GM23248 (cell line): ENCODE measurements at regions not wholly inside any gene's neighbourhood (a gene's known extent, or its start where the extent isn't known, plus 50 kb on each side); places are given as distances from the start of the nearest gene placed in this dataset.

Source experiments
- DNase-seq: peaks from one replicate; pipeline ENCODE4 v3.0.0-alpha.2; 2015
- H2AFZ ChIP-seq: fragments of 200-600 bp; sonication (generic); 2 replicates; pipeline ENCODE4 v1.6.1; 2016; ENCODE audit warnings: antibody characterized with exemption
- H3F3A ChIP-seq: fragments of 200-600 bp; sonication (generic); 2 replicates; pipeline ENCODE4 v1.6.1; 2016; ENCODE audit warnings: mild to moderate bottlenecking, antibody characterized with exemption, mixed run types; ENCODE audit not compliant: insufficient read depth
- H3K27ac ChIP-seq: fragments of 200-600 bp; sonication (generic); 2 replicates; pipeline ENCODE4 v1.5.1; 2016; ENCODE audit warnings: mild to moderate bottlenecking
- H3K27me3 ChIP-seq: fragments of 200-600 bp; sonication (generic); replicated peaks from 2 replicates; pipeline ENCODE4 v1.6.1; 2016; ENCODE audit warnings: mild to moderate bottlenecking; ENCODE audit not compliant: insufficient read depth
- H3K36me3 ChIP-seq: fragments of 200-600 bp; sonication (generic); 2 replicates; pipeline ENCODE4 v1.6.1; 2016; ENCODE audit warnings: low read depth, mild to moderate bottlenecking
- H3K4me1 ChIP-seq: fragments of 200-600 bp; sonication (generic); 2 replicates; pipeline ENCODE4 v1.6.1; 2016; ENCODE audit warnings: mild to moderate bottlenecking; ENCODE audit not compliant: insufficient read depth
- H3K4me2 ChIP-seq: fragments of 200-600 bp; sonication (generic); one replicate; pipeline ENCODE4 v1.6.1; 2016; ENCODE audit warnings: mild to moderate bottlenecking; ENCODE audit not compliant: unreplicated experiment
- H3K4me3 ChIP-seq: fragments of 200-600 bp; sonication (generic); 2 replicates; pipeline ENCODE4 v1.5.1; 2016; ENCODE audit warnings: mild to moderate bottlenecking
- H3K79me2 ChIP-seq: fragments of 200-600 bp; sonication (generic); 2 replicates; pipeline ENCODE4 v1.6.1; 2016; ENCODE audit warnings: mild to moderate bottlenecking; ENCODE audit not compliant: insufficient read depth
- H3K9ac ChIP-seq: fragments of 200-600 bp; sonication (generic); 2 replicates; pipeline ENCODE4 v1.6.1; 2016; ENCODE audit warnings: mild to moderate bottlenecking
- H3K9me2 ChIP-seq: fragments of 200-600 bp; sonication (generic); 2 replicates; pipeline ENCODE4 v1.6.1; 2016; ENCODE audit warnings: mixed run types, mild to moderate bottlenecking, moderate library complexity; ENCODE audit not compliant: insufficient read depth
- H3K9me3 ChIP-seq: fragments of 200-600 bp; sonication (generic); one replicate; pipeline ENCODE4 v1.6.1; 2017; ENCODE audit warnings: low read depth
- H4K20me1 ChIP-seq: fragments of 200-600 bp; sonication (generic); 2 replicates; pipeline ENCODE4 v1.6.0; 2016; ENCODE audit not compliant: insufficient read depth
- EZH2 ChIP-seq: fragments of 200-600 bp; sonication (generic); IDR thresholded peaks from 2 replicates; pipeline ENCODE4 v1.6.1; 2018; ENCODE audit warnings: antibody characterized with exemption, mild to moderate bottlenecking; ENCODE audit not compliant: insufficient read depth, poor library complexity, severe bottlenecking
- EZH2phosphoT487 ChIP-seq: fragments of 200-600 bp; sonication (generic); IDR thresholded peaks from 2 replicates; pipeline ENCODE4 v1.6.1; 2018; ENCODE audit warnings: antibody characterized with exemption, moderate library complexity, mild to moderate bottlenecking, low read depth; ENCODE audit not compliant: insufficient read depth
- WGBS, 2 experiments: methylation state at CpG; one replicate each; pipeline ENCODE4 v1.1.6; 2015 to 2017; ENCODE audit warnings: low lambda C conversion rate in 2 of 2, low coverage in 1 of 2; ENCODE audit errors: missing lambda C conversion rate in 2 of 2; 5-methylcytosine and 5-hydroxymethylcytosine counted together
- in situ Hi-C: fragments of 300-500 bp; cut with MboI; formaldehyde crosslinking; loops from 2 replicates; pipeline ENCODE4 v1.15.0; 2020

DNA sequence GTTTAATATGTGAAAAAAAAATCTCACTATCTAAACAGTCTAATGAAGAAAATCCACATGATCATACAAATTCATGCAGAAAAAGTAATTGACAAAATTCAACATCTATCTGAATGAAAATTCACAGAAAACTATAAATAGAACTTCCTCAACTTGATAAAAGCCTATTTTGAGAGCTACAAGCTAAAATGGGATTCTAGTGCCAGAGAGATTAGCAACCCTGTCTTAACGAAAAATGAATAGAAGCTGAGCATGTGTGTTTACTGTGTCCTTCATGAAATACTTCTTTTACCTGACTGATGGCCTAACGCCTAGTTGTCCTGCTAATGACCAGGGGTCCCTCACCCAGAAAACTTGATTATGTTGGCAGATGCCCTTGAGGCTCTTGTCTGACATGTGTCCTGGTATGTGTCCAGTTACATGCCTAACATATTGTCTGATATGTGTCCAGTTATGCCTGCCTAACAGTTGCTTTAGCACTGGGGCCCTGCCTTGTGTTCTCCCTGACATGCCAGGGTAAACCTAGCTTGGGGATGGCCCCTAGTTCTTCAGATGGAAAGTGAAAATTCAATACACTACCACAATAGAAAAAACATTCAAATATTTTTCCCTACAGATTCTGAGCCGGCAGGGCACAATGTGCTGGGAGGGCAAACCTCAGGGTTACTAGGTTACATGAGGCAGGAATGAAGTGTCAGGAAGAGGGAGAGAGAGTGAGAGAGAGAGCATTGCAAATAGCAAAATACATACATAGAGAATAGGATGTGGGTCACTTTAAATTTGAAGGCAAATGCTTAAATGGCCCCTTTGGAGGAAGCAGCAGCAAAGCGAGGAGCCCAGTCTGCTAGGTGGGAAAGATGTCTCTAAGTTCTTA, 834.0 kb downstream of the CDH11 start:
- Histone ChIP-seq H3K9me2 (no peaks in the 10 kb centered on the region), H3K79me2 (no peaks in the 10 kb centered on the region), H3K27me3 (no peaks in the 10 kb centered on the region), H3K4me1 (no peaks in the 10 kb centered on the region), H2AFZ (no peak overlapping the region), H4K20me1 (no peaks in the 10 kb centered on the region), H3K4me3 (no peak overlapping the region), H3K9me3 (no peaks in the 10 kb centered on the region), H3K4me2 (no peak overlapping the region), H3K9ac (no peak overlapping the region), H3K27ac (no peak overlapping the region), H3F3A (no peaks in the 10 kb centered on the region), H3K36me3 (no peaks in the 10 kb centered on the region)
- DNase-seq: no peak
- WGBS, 2 experiments: 59 to 63% methylated on average over 4 of the region's 4 CpGs
- TF ChIP-seq EZH2 (no peak), EZH2phosphoT487 (no peak)
- in situ Hi-C loops: no loop called here

DNA sequence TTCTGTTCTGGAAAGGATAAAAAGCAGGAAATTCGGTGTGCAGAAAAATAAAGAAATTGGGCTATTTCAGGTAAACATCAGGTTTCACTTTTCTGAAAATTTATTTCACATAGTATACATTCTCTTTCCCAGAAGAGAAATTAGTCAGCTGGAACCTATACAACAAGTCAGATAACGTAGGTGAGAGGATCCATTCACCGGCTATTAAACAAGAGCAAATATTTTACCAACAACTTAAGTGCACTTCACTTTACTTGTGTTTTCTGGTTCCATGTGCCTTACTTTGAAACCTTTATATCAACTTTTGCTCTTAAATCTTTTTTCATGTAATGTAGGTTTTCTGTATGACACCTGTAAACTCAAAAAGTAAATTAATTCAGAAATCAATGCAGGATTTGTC, 839.7 kb downstream of the CDH11 start:
- no peaks in the 10 kb centered on the region for H3K9me2 ChIP-seq
- H3K4me1 ChIP-seq: no peaks in the 10 kb centered on the region
- H3K27ac ChIP-seq: no peak overlapping the region
- no peaks in the 10 kb centered on the region for H3K27me3 ChIP-seq
- no peak for DNase-seq
- TF ChIP-seq EZH2: no peak
- no peak for TF ChIP-seq EZH2phosphoT487
- H3K9me3 ChIP-seq: no peaks in the 10 kb centered on the region
- no peaks in the 10 kb centered on the region for H3K79me2 ChIP-seq
- H3F3A ChIP-seq: no peaks in the 10 kb centered on the region
- 68 to 79% methylated on average over 3 of the region's 3 CpGs for WGBS, 2 experiments
- in situ Hi-C loops: no loop called here
- H3K4me2 ChIP-seq: no peak overlapping the region
- no peaks in the 10 kb centered on the region for H3K36me3 ChIP-seq
- no peak overlapping the region for H3K9ac ChIP-seq
- H2AFZ ChIP-seq: no peak overlapping the region
- no peak overlapping the region for H3K4me3 ChIP-seq
- no peaks in the 10 kb centered on the region for H4K20me1 ChIP-seq

GRCh38 chr16:64280317-64280716, 841.5 kb downstream of the CDH11 start:
- Histone ChIP-seq H3F3A (no peaks in the 10 kb centered on the region), H3K9me3 (no peaks in the 10 kb centered on the region), H3K27me3 (no peaks in the 10 kb centered on the region), H2AFZ (no peak overlapping the region), H3K9ac (no peak overlapping the region), H3K27ac (no peak overlapping the region), H3K4me2 (no peak overlapping the region), H3K4me3 (no peak overlapping the region), H4K20me1 (no peaks in the 10 kb centered on the region), H3K79me2 (no peaks in the 10 kb centered on the region), H3K36me3 (no peaks in the 10 kb centered on the region), H3K4me1 (no peaks in the 10 kb centered on the region), H3K9me2 (no peaks in the 10 kb centered on the region)
- TF ChIP-seq EZH2: no peak
- in situ Hi-C loops: no loop called here
- 77 to 82% methylated on average over 9 of the region's 9 CpGs for WGBS, 2 experiments
- no peak for DNase-seq

DNA sequence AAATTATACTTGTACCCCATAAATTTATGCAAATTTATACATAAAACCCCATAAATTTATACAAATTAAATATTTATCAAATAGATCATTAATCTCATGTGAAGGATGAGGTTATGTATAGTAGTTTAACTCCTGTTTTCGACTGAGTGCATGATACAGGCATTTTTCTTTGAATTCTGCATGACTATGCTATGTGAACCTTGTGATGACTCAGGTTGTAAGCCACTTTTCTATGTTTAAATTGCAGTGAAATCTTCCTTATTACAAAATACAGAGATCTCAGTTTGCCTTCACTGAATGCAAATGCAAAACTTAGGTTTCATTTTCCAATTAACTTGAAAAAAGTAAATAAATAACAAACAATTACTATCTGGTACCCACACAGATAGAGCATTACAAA, 843.7 kb downstream of the CDH11 start:
- WGBS, 2 experiments: 54 to 67% methylated on average over 1 of the region's 1 CpG

More for the DNA sequence above, 843.7 kb downstream of the CDH11 start:
- H3F3A ChIP-seq: no peaks in the 10 kb centered on the region
- no peaks in the 10 kb centered on the region for H3K36me3 ChIP-seq
- H3K27ac ChIP-seq: no peak overlapping the region
- no peak overlapping the region for H3K9ac ChIP-seq
- peak; percentile 68 for DNase-seq
- no peaks in the 10 kb centered on the region for H3K9me3 ChIP-seq
- TF ChIP-seq EZH2phosphoT487 (no peak), EZH2 (no peak)
- H4K20me1 ChIP-seq: no peaks in the 10 kb centered on the region
- no peak overlapping the region for H2AFZ ChIP-seq
- no peaks in the 10 kb centered on the region for H3K27me3 ChIP-seq
- no peak overlapping the region for H3K4me2 ChIP-seq
- in situ Hi-C loops: no loop called here
- no peak overlapping the region for H3K4me3 ChIP-seq
- H3K4me1 ChIP-seq: no peaks in the 10 kb centered on the region
- H3K9me2 ChIP-seq: no peaks in the 10 kb centered on the region
- H3K79me2 ChIP-seq: no peaks in the 10 kb centered on the region
